ENCODE measurements at regions not wholly inside any gene's neighbourhood (a gene's known extent, or its start where the extent isn't known, plus 50 kb on each side); places are given as distances from the start of the nearest gene placed in this dataset.
"Not testable (repeated sequence)": the region's sequence is repeated elsewhere in the genome, so short reads cannot be mapped to it uniquely, and the experiment has no call there.

- Histone ChIP-seq H3K9me3 (ENCODE audit: control insufficient read depth, insufficient read depth, low read length) (peaks cover 24% of the 10 kb centered on the region), H3K27me3 (ENCODE audit: control insufficient read depth, insufficient read depth, low read length) (no peaks in the 10 kb centered on the region), H3K4me3 (ENCODE audit: low read depth, low read length) (no peak overlapping the region), H3K27ac (ENCODE audit: low read depth, low read length) (no peak overlapping the region)
- ChIA-PET CTCF (no interaction called here), POLR2A (no interaction called here)
- no peak for TF ChIP-seq CTCF (IDR thresholded peaks at IDR 0.05; ENCODE audit: low read depth, low read length)
- no peak for DNase-seq (ENCODE audit: low read depth, low spot score)
Observed at GRCh38 chr13:54091884-54092283, 1063.3 kb downstream of the OLFM4 start.

GRCh38 chr13:54092686-54093085 is 1064.1 kb downstream of the OLFM4 start:
- ChIA-PET CTCF (no interaction called here), POLR2A (no interaction called here)
- no peak for TF ChIP-seq CTCF (IDR thresholded peaks at IDR 0.05; ENCODE audit: low read depth, low read length)
- no peaks in the 10 kb centered on the region for H3K27me3 ChIP-seq (ENCODE audit: control insufficient read depth, insufficient read depth, low read length)
- no peak for DNase-seq (ENCODE audit: low read depth, low spot score)
- H3K9me3 ChIP-seq (ENCODE audit: control insufficient read depth, insufficient read depth, low read length), result peaks cover 24% of the 10 kb centered on the region
- no peak overlapping the region for H3K4me3 ChIP-seq (ENCODE audit: low read depth, low read length)
- no peak overlapping the region for H3K27ac ChIP-seq (ENCODE audit: low read depth, low read length)

- POLR2A ChIA-PET, result no interaction called here
- no peaks in the 10 kb centered on the region for H3K27me3 ChIP-seq (ENCODE audit: control insufficient read depth, insufficient read depth, low read length)
- no peak for DNase-seq (ENCODE audit: low read depth, low spot score)
- peaks cover 3% of the 10 kb centered on the region; the same call in 1 of the 2 replicates for H3K9me3 ChIP-seq (ENCODE audit: control insufficient read depth, insufficient read depth, low read length)
- H3K27ac ChIP-seq (ENCODE audit: low read depth, low read length), result no peak overlapping the region
- H3K4me3 ChIP-seq (ENCODE audit: low read depth, low read length), result no peak overlapping the region
- TF ChIP-seq CTCF (IDR thresholded peaks at IDR 0.05; ENCODE audit: low read depth, low read length), result no peak
- CTCF ChIA-PET, result no interaction called here
Observed at GRCh38 chr13:54110597-54110996, 1082.0 kb downstream of the OLFM4 start.

- 0 out of 2 replicates have a peak, but pooled peaks cover 3% of the 10 kb centered on the region for H3K9me3 ChIP-seq (ENCODE audit: control insufficient read depth, insufficient read depth, low read length)
- TF ChIP-seq CTCF (IDR thresholded peaks at IDR 0.05; ENCODE audit: low read depth, low read length), result no peak
- ChIA-PET CTCF (no interaction called here), POLR2A (no interaction called here)
- H3K4me3 ChIP-seq (ENCODE audit: low read depth, low read length), result no peak overlapping the region
- no peak overlapping the region for H3K27ac ChIP-seq (ENCODE audit: low read depth, low read length)
- no peaks in the 10 kb centered on the region for H3K27me3 ChIP-seq (ENCODE audit: control insufficient read depth, insufficient read depth, low read length)
- no peak for DNase-seq (ENCODE audit: low read depth, low spot score)
Observed at GRCh38 chr13:54124700-54125099, 1096.1 kb downstream of the OLFM4 start.

- CTCF ChIA-PET; H3K4me3 ChIP-seq (ENCODE audit: low read depth, low read length); H3K9me3 ChIP-seq (ENCODE audit: control insufficient read depth, insufficient read depth, low read length); DNase-seq (ENCODE audit: low read depth, low spot score); H3K27me3 ChIP-seq (ENCODE audit: control insufficient read depth, insufficient read depth, low read length); POLR2A ChIA-PET; H3K27ac ChIP-seq (ENCODE audit: low read depth, low read length): not testable (repeated sequence)
Observed at GRCh38 chr13:54130931-54131330, 1102.3 kb downstream of the OLFM4 start.

- H3K4me3 ChIP-seq (ENCODE audit: low read depth, low read length); H3K27ac ChIP-seq (ENCODE audit: low read depth, low read length); DNase-seq (ENCODE audit: low read depth, low spot score); CTCF ChIA-PET; H3K9me3 ChIP-seq (ENCODE audit: control insufficient read depth, insufficient read depth, low read length); H3K27me3 ChIP-seq (ENCODE audit: control insufficient read depth, insufficient read depth, low read length); POLR2A ChIA-PET: not testable (repeated sequence)
Observed at GRCh38 chr13:54131433-54131832, 1102.8 kb downstream of the OLFM4 start.

- H3K27ac ChIP-seq (ENCODE audit: low read depth, low read length); H3K4me3 ChIP-seq (ENCODE audit: low read depth, low read length); H3K9me3 ChIP-seq (ENCODE audit: control insufficient read depth, insufficient read depth, low read length); CTCF ChIA-PET; POLR2A ChIA-PET; H3K27me3 ChIP-seq (ENCODE audit: control insufficient read depth, insufficient read depth, low read length); DNase-seq (ENCODE audit: low read depth, low spot score): not testable (repeated sequence)
Observed at GRCh38 chr13:54132127-54132526, 1103.5 kb downstream of the OLFM4 start.

- H3K9me3 ChIP-seq (ENCODE audit: control insufficient read depth, insufficient read depth, low read length); DNase-seq (ENCODE audit: low read depth, low spot score); H3K27me3 ChIP-seq (ENCODE audit: control insufficient read depth, insufficient read depth, low read length); POLR2A ChIA-PET; CTCF ChIA-PET; H3K27ac ChIP-seq (ENCODE audit: low read depth, low read length); H3K4me3 ChIP-seq (ENCODE audit: low read depth, low read length): not testable (repeated sequence)
Observed at GRCh38 chr13:54132720-54133119, 1104.1 kb downstream of the OLFM4 start.

Measured in AG04450 (cell line).